Activated CD8-positive, alpha-beta memory T cell treated with anti-CD3 and anti-CD28 coated beads for 36 hours (primary cell): ENCODE measurements at regions not wholly inside any gene's neighbourhood (a gene's known extent, or its start where the extent isn't known, plus 50 kb on each side); places are given as distances from the start of the nearest gene placed in this dataset.
"Not testable (repeated sequence)": the region's sequence is repeated elsewhere in the genome, so short reads cannot be mapped to it uniquely, and the experiment has no call there.

Source experiments
- CTCF ChIA-PET: fragments of 350-600 bp; sonication (Branson Sonifier 250); formaldehyde crosslinking; loops from one replicate; lab custom pipeline; 2021; ENCODE audit warnings: antibody characterized with exemption; lab: Charles Lee
- POLR2A ChIA-PET: fragments of 350-600 bp; sonication (Branson Sonifier 250); formaldehyde crosslinking; loops from one replicate; lab custom pipeline; 2021; ENCODE audit warnings: antibody characterized with exemption; lab: Charles Lee

GRCh38 chr4:179372242-179372641 lies 1930.0 kb upstream of the AGA start:
- POLR2A ChIA-PET, result no interaction called here
- CTCF ChIA-PET, result no interaction called here

- POLR2A ChIA-PET, result no interaction called here
- CTCF ChIA-PET, result no interaction called here
Measured at GRCh38 chr4:179372746-179373145, 1930.5 kb upstream of the AGA start.

GRCh38 chr4:179378847-179379246 lies 1936.6 kb upstream of the AGA start:
- CTCF ChIA-PET, POLR2A ChIA-PET: not testable (repeated sequence)

GRCh38 chr4:179392787-179393186 lies 1950.5 kb upstream of the AGA start:
- CTCF ChIA-PET, result no interaction called here
- POLR2A ChIA-PET, result no interaction called here

GRCh38 chr4:179398414-179398813 lies 1956.2 kb upstream of the AGA start:
- ChIA-PET CTCF (no interaction called here), POLR2A (no interaction called here)

GRCh38 chr4:179399054-179399782 lies 1957.0 kb upstream of the AGA start:
- ChIA-PET POLR2A (no interaction called here), CTCF (no interaction called here)

GRCh38 chr4:179415037-179415846 lies 1973.0 kb upstream of the AGA start:
- ChIA-PET POLR2A (no interaction called here), CTCF (interaction anchor here (0.5 kb wide), 1 partner anchor 14 kb away, joined by 3 read pairs; no protein-coding TSS in a partner anchor)

GRCh38 chr4:179415847-179416223 lies 1973.6 kb upstream of the AGA start:
- CTCF ChIA-PET, result no interaction called here
- POLR2A ChIA-PET, result no interaction called here

- CTCF ChIA-PET, result no interaction called here
Measured at GRCh38 chr4:179417357-179417756, 1975.1 kb upstream of the AGA start.

GRCh38 chr4:179437962-179438361 lies 1995.7 kb upstream of the AGA start:
- ChIA-PET POLR2A (no interaction called here), CTCF (no interaction called here)

More at GRCh38 chr4:179417357-179417756, 1975.1 kb upstream of the AGA start:
- POLR2A ChIA-PET, result no interaction called here

GRCh38 chr4:179441596-179441995 lies 1999.4 kb upstream of the AGA start:
- ChIA-PET POLR2A (no interaction called here), CTCF (no interaction called here)

- ChIA-PET CTCF (no interaction called here), POLR2A (no interaction called here)
Measured at GRCh38 chr4:179447308-179447707, 2005.1 kb upstream of the AGA start.

- POLR2A ChIA-PET, result no interaction called here
Measured at GRCh38 chr4:179465131-179465797, 2023.0 kb upstream of the AGA start.

GRCh38 chr4:179467878-179468277 lies 2025.6 kb upstream of the AGA start:
- POLR2A ChIA-PET, result no interaction called here
- CTCF ChIA-PET, result no interaction called here

More at GRCh38 chr4:179465131-179465797, 2023.0 kb upstream of the AGA start:
- CTCF ChIA-PET, result no interaction called here

GRCh38 chr4:179472164-179472563 lies 2029.9 kb upstream of the AGA start:
- POLR2A ChIA-PET, result no interaction called here
- CTCF ChIA-PET, result no interaction called here

- CTCF ChIA-PET, result no interaction called here
- POLR2A ChIA-PET, result no interaction called here
Measured at GRCh38 chr4:179478608-179479007, 2036.4 kb upstream of the AGA start.

- POLR2A ChIA-PET, result no interaction called here
- CTCF ChIA-PET, result no interaction called here
Measured at GRCh38 chr4:179485781-179486180, 2043.5 kb upstream of the AGA start.

GRCh38 chr4:179486570-179487335 lies 2044.5 kb upstream of the AGA start:
- POLR2A ChIA-PET, result no interaction called here
- CTCF ChIA-PET, result no interaction called here

- ChIA-PET POLR2A (no interaction called here), CTCF (no interaction called here)
Measured at GRCh38 chr4:179492260-179493080, 2050.2 kb upstream of the AGA start.
